Fibroblast of lung (primary cell): ENCODE measurements at regions not wholly inside any gene's neighbourhood (a gene's known extent, or its start where the extent isn't known, plus 50 kb on each side); places are given as distances from the start of the nearest gene placed in this dataset.

ENCODE experiments used
- DNase-seq, 2 donors: peaks; one replicate each; pipeline versions ENCODE4 v3.0.0 to v3.0.0-alpha.2; 2010; ENCODE audit warnings: low read depth in 2 of 2
- H2AFZ ChIP-seq: 2 replicates; pipeline ENCODE4 v1.5.1; 2012; ENCODE audit warnings: low read length, control low read depth, inconsistent platforms
- H3K27ac ChIP-seq: 2 replicates; pipeline ENCODE4 v1.5.1; 2011; ENCODE audit warnings: low read length, control low read depth; ENCODE audit not compliant: insufficient read depth
- H3K27me3 ChIP-seq: 2 replicates; pipeline ENCODE4 v1.5.1; 2011; ENCODE audit warnings: mild to moderate bottlenecking, low read length; ENCODE audit not compliant: control insufficient read depth, insufficient read depth
- H3K36me3 ChIP-seq: 2 replicates; pipeline ENCODE4 v1.5.1; 2011; ENCODE audit warnings: low read length; ENCODE audit not compliant: control insufficient read depth, insufficient read depth
- H3K4me1 ChIP-seq: 2 replicates; pipeline ENCODE4 v1.5.1; 2011; ENCODE audit warnings: low read length; ENCODE audit not compliant: control insufficient read depth, insufficient read depth; ENCODE audit errors: extremely low read depth
- H3K4me2 ChIP-seq: 2 replicates; pipeline ENCODE4 v1.5.1; 2011; ENCODE audit warnings: low read length, control low read depth; ENCODE audit not compliant: insufficient read depth; ENCODE audit errors: extremely low read depth
- H3K4me3 ChIP-seq, 4 experiments: fragments of 200-600 bp in 1 of 4; sonication (generic) in 1 of 4; replicated peaks in 1 of 4; 2 replicates each; pipeline ENCODE4 v1.5.1; 2011 to 2016; ENCODE audit warnings: low read length in 4 of 4, low read depth in 3 of 4, mild to moderate bottlenecking in 3 of 4, control low read depth in 2 of 4, inconsistent platforms in 1 of 4, mixed read lengths in 1 of 4; ENCODE audit not compliant: insufficient read depth in 1 of 4; ENCODE audit errors: control extremely low read depth in 1 of 4
- H3K79me2 ChIP-seq: 2 replicates; pipeline ENCODE4 v1.5.1; 2012; ENCODE audit warnings: mild to moderate bottlenecking, low read length, inconsistent platforms; ENCODE audit not compliant: control insufficient read depth, insufficient read depth
- H3K9ac ChIP-seq: 2 replicates; pipeline ENCODE4 v1.5.1; 2011; ENCODE audit warnings: mild to moderate bottlenecking, low read length, control low read depth; ENCODE audit not compliant: insufficient read depth
- H3K9me3 ChIP-seq: 2 replicates; pipeline ENCODE4 v1.5.1; 2012; ENCODE audit warnings: low read depth, low read length; ENCODE audit not compliant: control insufficient read depth, insufficient read depth
- H4K20me1 ChIP-seq: 2 replicates; pipeline ENCODE4 v1.5.1; 2011; ENCODE audit warnings: low read length; ENCODE audit not compliant: control insufficient read depth, insufficient read depth; ENCODE audit errors: extremely low read depth
- CTCF ChIP-seq, 2 donors: IDR thresholded peaks in 1 of 2; conservative IDR thresholded peaks in 1 of 2; 1 replicate in 1 of 2; 2 replicates in 1 of 2; pipeline ENCODE4 v1.5.1; 2011 to 2012; ENCODE audit warnings: low read length in 2 of 2, control low read depth in 1 of 2, inconsistent platforms in 1 of 2, low read depth in 1 of 2, mild to moderate bottlenecking in 1 of 2
- EZH2 ChIP-seq: IDR thresholded peaks from 2 replicates; pipeline ENCODE4 v1.5.1; 2012; ENCODE audit warnings: low read length, control low read depth, mild to moderate bottlenecking; ENCODE audit errors: missing control alignments

DNA sequence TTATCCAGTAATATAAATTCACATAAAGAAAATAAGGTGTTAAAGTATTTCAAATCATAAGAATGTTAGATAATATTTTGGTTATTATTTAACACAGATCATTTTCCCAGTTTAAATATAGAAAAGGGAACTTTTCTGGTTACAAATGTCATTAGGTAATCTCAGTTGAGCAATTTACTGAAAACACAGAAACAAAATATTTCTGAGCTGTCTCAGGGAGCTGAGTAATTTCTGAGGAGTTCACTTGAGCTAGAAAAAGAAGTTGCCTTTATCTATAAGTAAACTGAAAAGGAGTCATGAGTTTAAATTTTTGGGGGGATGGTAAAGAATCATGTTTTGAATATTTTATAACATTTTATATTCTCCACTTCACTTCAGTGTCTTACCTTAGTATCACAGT lies 855.4 kb upstream of the ARPP21 start:
- Histone ChIP-seq H3K4me2 (no peak overlapping the region), H2AFZ (no peak overlapping the region), H3K9me3 (no peaks in the 10 kb centered on the region), H4K20me1 (no peaks in the 10 kb centered on the region), H3K4me1 (no peaks in the 10 kb centered on the region), H3K79me2 (no peaks in the 10 kb centered on the region), H3K27me3 (no peaks in the 10 kb centered on the region), H3K27ac (no peak overlapping the region), H3K9ac (no peak overlapping the region), H3K4me3 (no peak overlapping the region), H3K36me3 (no peaks in the 10 kb centered on the region)
- DNase-seq, result peak in 1 of 2 donors; percentile 17
- TF ChIP-seq CTCF (conservative IDR thresholded peaks at IDR 0.05 in 1 of 2, IDR thresholded peaks at IDR 0.05 in 1 of 2; ENCODE audit: low read depth in 1 of 2, low read length in 2 of 2) (no peak), EZH2 (no peak)

DNA sequence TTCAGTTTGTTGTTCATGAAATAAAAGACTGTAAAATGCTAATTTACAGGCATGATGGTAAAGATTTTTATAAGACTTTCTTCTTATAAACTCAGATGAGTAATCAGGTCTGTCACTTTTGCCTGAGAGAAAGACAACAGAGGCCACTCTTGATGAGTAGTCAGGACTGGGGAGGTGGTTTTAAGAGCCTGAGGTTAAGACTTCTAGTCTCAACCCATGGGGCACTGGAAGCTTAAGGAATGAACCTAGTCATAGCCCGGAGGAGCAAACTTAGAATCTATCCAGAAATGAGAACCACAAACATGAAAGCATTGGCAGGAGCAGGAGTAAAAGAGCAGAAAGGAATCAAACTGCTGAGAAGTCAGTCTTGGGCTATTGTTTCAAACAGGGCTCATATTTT lies 846.3 kb upstream of the ARPP21 start:
- Histone ChIP-seq H3K79me2 (no peaks in the 10 kb centered on the region), H3K27ac (no peak overlapping the region), H3K36me3 (no peaks in the 10 kb centered on the region), H3K4me3 (no peak overlapping the region), H3K4me1 (no peaks in the 10 kb centered on the region), H3K27me3 (no peaks in the 10 kb centered on the region), H3K4me2 (no peak overlapping the region), H2AFZ (no peak overlapping the region), H4K20me1 (no peaks in the 10 kb centered on the region), H3K9ac (no peak overlapping the region), H3K9me3 (no peaks in the 10 kb centered on the region)
- DNase-seq, result peak in 1 of 2 donors; percentile 9
- TF ChIP-seq CTCF (conservative IDR thresholded peaks at IDR 0.05 in 1 of 2, IDR thresholded peaks at IDR 0.05 in 1 of 2; ENCODE audit: low read depth in 1 of 2, low read length in 2 of 2) (no peak), EZH2 (no peak)

DNA sequence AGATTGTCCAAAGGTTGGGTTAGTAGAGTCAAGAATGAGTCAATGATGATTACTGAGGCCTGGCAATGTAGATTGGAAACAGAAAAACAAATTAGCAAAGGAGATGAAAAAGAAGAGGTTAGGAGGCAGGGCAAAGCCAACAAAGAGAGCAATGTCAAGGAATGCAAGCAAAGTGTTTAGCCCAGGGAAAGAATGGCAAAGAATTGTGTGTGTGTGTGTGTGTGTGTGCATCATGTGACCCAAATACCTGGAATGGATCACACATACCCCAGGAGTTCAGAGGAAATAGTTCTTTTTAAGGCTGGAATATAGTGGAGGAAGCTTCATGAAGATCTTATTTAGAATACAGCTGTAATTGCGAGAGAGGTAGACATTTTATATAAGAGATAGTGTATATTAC lies 831.7 kb upstream of the ARPP21 start:
- Histone ChIP-seq H3K4me2 (no peak overlapping the region), H4K20me1 (no peaks in the 10 kb centered on the region), H3K36me3 (no peaks in the 10 kb centered on the region), H3K79me2 (no peaks in the 10 kb centered on the region), H3K27ac (no peak overlapping the region), H3K9ac (no peak overlapping the region), H3K9me3 (no peaks in the 10 kb centered on the region), H3K4me1 (no peaks in the 10 kb centered on the region), H3K27me3 (no peaks in the 10 kb centered on the region), H3K4me3 (no peak overlapping the region), H2AFZ (no peak overlapping the region)
- TF ChIP-seq CTCF (conservative IDR thresholded peaks at IDR 0.05 in 1 of 2, IDR thresholded peaks at IDR 0.05 in 1 of 2; ENCODE audit: low read depth in 1 of 2, low read length in 2 of 2) (no peak), EZH2 (no peak)
- no peak for DNase-seq
